ENCODE measurements at regions not wholly inside any gene's neighbourhood (a gene's known extent, or its start where the extent isn't known, plus 50 kb on each side); places are given as distances from the start of the nearest gene placed in this dataset.

DNA sequence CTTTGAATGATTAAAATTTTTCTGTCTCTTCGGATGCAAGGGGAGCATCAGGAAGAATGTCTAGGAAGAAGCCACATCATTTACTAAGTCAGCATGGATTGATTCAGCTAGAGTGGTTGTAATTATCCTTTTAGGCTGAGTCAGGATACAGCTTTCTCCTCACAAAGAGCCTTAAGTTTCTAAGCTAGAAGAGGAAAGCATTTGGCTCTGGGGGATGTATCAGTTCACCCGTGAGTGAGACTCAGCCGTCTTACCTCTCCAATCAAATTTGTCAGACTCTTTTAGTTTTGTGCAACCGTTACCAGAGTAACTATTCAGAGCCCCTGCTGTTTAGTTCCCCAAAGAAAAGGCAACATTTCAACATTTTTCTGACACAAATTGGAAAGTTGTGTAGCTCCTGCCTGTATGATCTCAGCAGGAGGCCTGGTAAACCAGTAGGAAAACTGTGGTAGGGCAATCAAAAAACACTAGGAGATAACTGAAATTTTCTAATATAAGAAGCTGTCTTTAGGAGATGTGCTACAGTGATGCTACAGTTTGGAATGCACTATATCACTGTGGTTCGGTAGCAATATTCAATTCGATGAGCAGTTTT is 432.4 kb upstream of the LUZP2 start:
- Histone ChIP-seq H3K36me3 (no peaks in the 10 kb centered on the region), H3K27ac (no peak overlapping the region), H3K27me3 (no peaks in the 10 kb centered on the region), H3K9me3 (no peaks in the 10 kb centered on the region), H3K4me3 (no peak overlapping the region), H3K4me1 (no peaks in the 10 kb centered on the region)
- no peak for DNase-seq
- TF ChIP-seq, protein P1, sequence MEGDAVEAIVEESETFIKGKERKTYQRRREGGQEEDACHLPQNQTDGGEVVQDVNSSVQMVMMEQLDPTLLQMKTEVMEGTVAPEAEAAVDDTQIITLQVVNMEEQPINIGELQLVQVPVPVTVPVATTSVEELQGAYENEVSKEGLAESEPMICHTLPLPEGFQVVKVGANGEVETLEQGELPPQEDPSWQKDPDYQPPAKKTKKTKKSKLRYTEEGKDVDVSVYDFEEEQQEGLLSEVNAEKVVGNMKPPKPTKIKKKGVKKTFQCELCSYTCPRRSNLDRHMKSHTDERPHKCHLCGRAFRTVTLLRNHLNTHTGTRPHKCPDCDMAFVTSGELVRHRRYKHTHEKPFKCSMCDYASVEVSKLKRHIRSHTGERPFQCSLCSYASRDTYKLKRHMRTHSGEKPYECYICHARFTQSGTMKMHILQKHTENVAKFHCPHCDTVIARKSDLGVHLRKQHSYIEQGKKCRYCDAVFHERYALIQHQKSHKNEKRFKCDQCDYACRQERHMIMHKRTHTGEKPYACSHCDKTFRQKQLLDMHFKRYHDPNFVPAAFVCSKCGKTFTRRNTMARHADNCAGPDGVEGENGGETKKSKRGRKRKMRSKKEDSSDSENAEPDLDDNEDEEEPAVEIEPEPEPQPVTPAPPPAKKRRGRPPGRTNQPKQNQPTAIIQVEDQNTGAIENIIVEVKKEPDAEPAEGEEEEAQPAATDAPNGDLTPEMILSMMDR (IDR thresholded peaks at IDR 0.05): no peak
- TF ChIP-seq POLR2A (IDR thresholded peaks at IDR 0.05): no peak

- Histone ChIP-seq H3K27me3 (no peaks in the 10 kb centered on the region), H3K4me3 (no peak overlapping the region), H3K27ac (no peak overlapping the region), H3K4me1 (no peaks in the 10 kb centered on the region), H3K9me3 (no peaks in the 10 kb centered on the region), H3K36me3 (no peaks in the 10 kb centered on the region)
- no peak for DNase-seq
- no peak for TF ChIP-seq POLR2A (IDR thresholded peaks at IDR 0.05)
- TF ChIP-seq, protein P1 (IDR thresholded peaks at IDR 0.05): no peak
Measured at GRCh38 chr11:24068197-24068596, 428.7 kb upstream of the LUZP2 start.

- Histone ChIP-seq H3K4me3 (no peak overlapping the region), H3K36me3 (no peaks in the 10 kb centered on the region), H3K9me3 (no peaks in the 10 kb centered on the region), H3K4me1 (no peaks in the 10 kb centered on the region), H3K27me3 (no peaks in the 10 kb centered on the region), H3K27ac (no peak overlapping the region)
- DNase-seq: no peak
- no peak for TF ChIP-seq POLR2A (IDR thresholded peaks at IDR 0.05)
- TF ChIP-seq, protein P1 (IDR thresholded peaks at IDR 0.05): no peak
Measured at GRCh38 chr11:24070435-24070834, 426.4 kb upstream of the LUZP2 start.

DNA sequence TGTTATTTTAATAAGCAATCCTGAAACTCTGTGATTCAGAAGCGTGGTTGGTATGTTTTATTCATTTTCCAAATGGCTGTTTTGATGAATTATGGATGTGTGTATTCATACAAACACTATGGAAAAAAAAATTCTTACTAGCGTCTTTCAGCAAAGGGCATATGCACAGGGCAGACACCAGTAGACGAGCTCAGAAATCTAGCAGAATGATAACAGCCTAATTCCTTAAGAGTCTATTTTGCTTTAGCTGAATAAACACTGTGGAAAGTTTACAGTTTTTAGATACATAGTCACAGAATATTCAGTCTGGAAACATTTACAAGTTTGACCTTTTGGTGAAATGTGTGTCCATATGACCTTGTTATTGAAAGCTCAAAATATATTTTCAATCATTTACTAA is 418.8 kb upstream of the LUZP2 start:
- Histone ChIP-seq H3K4me1 (no peaks in the 10 kb centered on the region), H3K27ac (no peak overlapping the region), H3K27me3 (no peaks in the 10 kb centered on the region), H3K4me3 (no peak overlapping the region), H3K9me3 (no peaks in the 10 kb centered on the region), H3K36me3 (no peaks in the 10 kb centered on the region)
- DNase-seq: no peak
- TF ChIP-seq POLR2A (IDR thresholded peaks at IDR 0.05): no peak
- TF ChIP-seq, protein P1 (IDR thresholded peaks at IDR 0.05): no peak

DNA sequence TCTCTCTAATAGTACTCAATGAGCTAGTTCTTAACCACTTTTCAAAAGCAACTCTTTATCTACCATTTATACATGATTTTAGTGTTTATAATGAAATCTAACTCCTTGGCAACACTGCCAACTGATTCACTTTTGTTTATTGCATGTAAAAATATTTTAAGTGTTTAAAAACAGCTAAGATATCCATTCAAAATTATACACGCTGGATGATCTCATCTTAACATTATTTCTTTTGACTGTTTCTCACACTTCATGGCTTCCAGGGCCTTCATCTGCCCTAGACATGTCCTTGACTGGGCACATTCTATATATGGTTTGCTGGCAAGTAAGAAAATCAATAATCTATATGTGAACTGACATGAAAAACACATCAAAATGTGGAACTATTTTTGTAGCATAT is 414.6 kb upstream of the LUZP2 start:
- no peak for TF ChIP-seq POLR2A (IDR thresholded peaks at IDR 0.05)
- TF ChIP-seq, protein P1 (IDR thresholded peaks at IDR 0.05): no peak
- no peaks in the 10 kb centered on the region for H3K27me3 ChIP-seq
- no peak overlapping the region for H3K4me3 ChIP-seq
- H3K27ac ChIP-seq: no peak overlapping the region
- no peaks in the 10 kb centered on the region for H3K36me3 ChIP-seq
- no peak for DNase-seq
- H3K9me3 ChIP-seq: no peaks in the 10 kb centered on the region
- H3K4me1 ChIP-seq: no peaks in the 10 kb centered on the region

- H3K9me3 ChIP-seq: no peaks in the 10 kb centered on the region
- no peaks in the 10 kb centered on the region for H3K27me3 ChIP-seq
- H3K4me1 ChIP-seq: no peaks in the 10 kb centered on the region
- no peak for TF ChIP-seq POLR2A (IDR thresholded peaks at IDR 0.05)
- TF ChIP-seq, protein P1 (IDR thresholded peaks at IDR 0.05): no peak
- no peak overlapping the region for H3K27ac ChIP-seq
- no peaks in the 10 kb centered on the region for H3K36me3 ChIP-seq
- DNase-seq: no peak
- H3K4me3 ChIP-seq: no peak overlapping the region
Measured at GRCh38 chr11:24082860-24083259, 414.0 kb upstream of the LUZP2 start.
